Nucleus accumbens (tissue), 56 donors: ENCODE measurements at regions not wholly inside any gene's neighbourhood (a gene's known extent, or its start where the extent isn't known, plus 50 kb on each side); places are given as distances from the start of the nearest gene placed in this dataset.
"Not testable (repeated sequence)": the region's sequence is repeated elsewhere in the genome, so short reads cannot be mapped to it uniquely, and the experiment has no call there.

ENCODE experiments used
- DNase-seq, 56 donors: peaks; one replicate each; lab custom pipeline; 2025; lab: John Stamatoyannopoulos, UW

GRCh38 chr2:12617366-12617765, 99.4 kb upstream of the TRIB2 start:
- no peak for DNase-seq

DNA sequence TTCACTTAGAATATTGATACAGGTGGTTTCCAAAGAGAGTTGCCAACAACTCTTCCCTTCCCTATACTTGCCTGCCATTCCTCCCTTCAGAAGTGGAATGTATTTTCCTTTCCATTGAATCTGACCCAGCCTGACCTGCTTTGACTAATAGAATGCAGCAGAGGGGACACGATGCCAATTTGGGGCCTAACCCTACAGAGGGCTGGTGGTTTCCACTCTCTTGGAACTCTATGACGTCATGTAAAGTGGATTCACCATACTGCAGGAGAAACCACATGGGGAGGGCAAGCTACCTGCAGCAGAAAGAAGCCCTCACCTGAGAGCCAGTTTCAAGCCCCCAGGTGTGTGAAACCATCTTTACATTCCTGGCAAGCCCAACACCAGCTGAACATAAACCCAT, 98.9 kb upstream of the TRIB2 start:
- DNase-seq = no peak

- DNase-seq = no peak
These were observed 98.2 kb upstream of the TRIB2 start for GRCh38 chr2:12618576-12618975.

GRCh38 chr2:12619975-12620374, 96.8 kb upstream of the TRIB2 start:
- DNase-seq = peak in 1 of 56 donors; percentile 2

DNA sequence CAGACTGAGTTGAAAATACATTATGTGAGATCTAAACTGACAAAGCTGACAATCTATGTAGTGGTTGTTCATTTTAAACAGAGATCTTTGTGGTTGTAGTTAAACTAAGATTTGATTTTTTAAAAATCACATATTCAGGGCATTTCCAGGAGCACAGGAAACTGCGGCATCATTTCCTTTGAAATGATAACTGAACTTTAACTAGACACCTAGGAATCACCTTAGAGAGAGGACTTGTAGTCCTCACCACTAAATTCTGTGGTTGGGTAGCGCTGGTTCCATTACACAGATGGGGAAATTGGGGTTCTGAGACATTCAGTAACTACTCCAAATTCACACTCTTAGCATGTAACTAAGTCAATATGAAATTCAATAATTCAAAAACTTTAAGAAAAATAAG, 96.0 kb upstream of the TRIB2 start:
- DNase-seq = no peak

DNA sequence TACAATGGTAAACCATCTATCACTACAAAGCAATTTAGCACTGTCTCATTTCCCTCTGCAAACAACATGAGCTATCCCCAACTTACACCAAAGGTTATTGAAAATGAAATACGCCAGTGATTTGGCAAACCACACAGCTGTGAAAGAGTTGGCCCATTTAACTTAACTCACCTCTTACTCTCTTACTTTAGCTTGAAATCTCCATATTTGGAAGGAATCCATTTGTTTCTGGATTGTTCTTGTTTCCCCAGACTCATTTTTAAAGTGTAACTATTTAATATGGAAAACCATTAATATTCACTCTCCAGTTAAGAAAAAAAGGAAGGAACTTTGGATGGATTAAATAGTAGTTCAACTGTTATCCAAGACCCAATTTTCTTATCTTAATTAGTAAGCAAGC, 93.7 kb upstream of the TRIB2 start:
- no peak for DNase-seq

- DNase-seq = no peak
These were observed 92.4 kb upstream of the TRIB2 start for GRCh38 chr2:12624384-12624783.

- peak in 1 of 56 donors; percentile 9 for DNase-seq
These were observed 91.7 kb upstream of the TRIB2 start for GRCh38 chr2:12624905-12625598.

DNA sequence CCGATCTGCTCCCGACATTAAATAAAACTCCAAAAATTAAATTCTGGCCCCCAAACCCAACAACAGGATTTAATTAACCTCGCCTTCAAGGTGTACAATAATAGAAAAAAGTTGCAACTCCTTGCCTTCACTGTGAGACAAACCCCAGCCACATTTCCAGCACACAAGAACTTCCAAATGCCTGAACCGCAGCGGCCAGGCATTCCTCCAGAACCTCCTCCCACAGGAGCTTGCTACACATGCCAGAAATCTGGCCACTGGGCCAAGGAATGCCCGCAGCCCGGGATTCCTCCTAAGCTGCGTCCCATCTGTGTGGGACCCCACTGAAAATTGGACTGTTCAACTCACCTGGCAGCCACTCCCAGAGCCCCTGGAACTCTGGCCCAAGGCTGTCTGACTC, 88.2 kb upstream of the TRIB2 start:
- DNase-seq = not testable (repeated sequence)

- DNase-seq = no peak
These were observed 79.7 kb upstream of the TRIB2 start for GRCh38 chr2:12636837-12637581.

DNA sequence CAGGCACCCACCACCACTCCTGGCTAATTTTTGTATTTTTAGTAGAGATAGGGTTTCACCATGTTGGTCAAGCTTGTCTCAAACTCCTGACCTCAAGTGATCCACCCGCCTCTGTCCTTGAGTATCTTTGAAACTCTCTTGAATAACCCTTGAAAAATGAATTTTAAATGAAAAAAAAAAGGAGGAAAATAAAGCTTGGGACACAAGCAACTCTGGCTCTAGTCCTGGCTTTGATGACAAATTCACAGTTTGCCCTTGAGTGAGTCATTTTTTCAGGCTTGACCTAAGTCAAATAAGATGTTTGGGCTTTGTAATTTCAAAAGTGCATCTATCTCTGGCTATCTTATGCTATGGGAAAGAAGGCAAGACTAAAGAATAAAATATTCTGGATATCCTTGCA, 79.0 kb upstream of the TRIB2 start:
- no peak for DNase-seq

GRCh38 chr2:12641441-12641840, 75.3 kb upstream of the TRIB2 start:
- DNase-seq = no peak

DNA sequence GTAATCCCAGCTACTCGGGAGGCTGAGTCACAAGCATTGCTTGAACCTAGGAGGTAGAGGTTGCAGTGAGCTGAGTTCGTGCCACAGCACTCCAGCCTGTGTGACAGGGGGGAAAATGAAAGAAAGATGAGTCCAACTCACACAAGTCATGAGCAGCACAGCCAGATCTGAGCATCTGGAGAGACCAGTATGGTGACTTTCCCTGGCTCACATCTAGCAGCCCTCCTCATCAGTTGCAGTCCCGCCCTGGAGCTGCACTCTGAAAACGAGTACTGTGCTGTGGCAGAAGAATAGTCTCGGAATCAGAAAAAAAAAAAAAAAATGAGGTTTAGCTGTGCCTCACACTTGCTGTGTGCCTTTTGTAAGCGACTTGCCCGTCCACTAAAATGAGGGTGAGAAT, 74.4 kb upstream of the TRIB2 start:
- no peak for DNase-seq

GRCh38 chr2:12642859-12643258, 73.9 kb upstream of the TRIB2 start:
- DNase-seq = no peak

DNA sequence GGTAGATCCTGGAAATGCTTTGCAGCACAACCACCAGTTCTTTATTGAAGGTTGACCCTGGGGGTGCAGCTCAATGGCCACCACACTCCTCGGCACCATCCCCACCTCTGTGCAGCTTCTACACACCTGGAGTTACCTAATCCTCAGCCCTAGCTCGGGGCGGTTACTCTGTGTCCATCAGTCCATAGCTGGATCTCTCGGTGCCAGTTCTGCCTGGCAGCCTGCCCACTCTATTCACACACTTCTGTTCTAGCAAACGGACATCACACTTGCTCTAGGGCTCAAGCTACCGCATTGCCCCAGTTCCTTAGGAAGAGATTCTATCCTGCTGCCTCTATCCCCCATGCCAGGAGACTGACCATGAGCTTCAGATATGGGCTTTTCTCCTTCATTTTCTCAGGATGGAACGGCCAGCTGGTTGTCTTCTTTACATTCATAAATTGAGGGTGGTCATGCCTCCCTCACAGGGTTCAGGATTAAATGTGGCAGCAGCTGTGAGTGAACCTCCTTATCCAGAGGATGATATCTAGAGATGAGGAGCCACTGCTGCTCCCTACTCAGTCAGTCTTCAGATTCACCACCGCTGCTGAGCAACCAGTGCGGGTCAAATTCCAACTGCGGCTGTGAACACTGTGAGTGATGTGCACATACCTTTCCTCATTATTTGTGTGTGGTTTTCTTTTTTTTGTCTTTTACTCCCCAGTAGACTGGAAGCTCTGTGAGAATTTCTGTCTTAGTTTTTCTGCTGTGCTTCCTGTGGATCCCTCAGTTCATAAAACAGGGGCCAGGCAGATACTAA, 66.9 kb upstream of the TRIB2 start:
- peak in 3 of 56 donors; percentile 4 to 9 (median 5) for DNase-seq

DNA sequence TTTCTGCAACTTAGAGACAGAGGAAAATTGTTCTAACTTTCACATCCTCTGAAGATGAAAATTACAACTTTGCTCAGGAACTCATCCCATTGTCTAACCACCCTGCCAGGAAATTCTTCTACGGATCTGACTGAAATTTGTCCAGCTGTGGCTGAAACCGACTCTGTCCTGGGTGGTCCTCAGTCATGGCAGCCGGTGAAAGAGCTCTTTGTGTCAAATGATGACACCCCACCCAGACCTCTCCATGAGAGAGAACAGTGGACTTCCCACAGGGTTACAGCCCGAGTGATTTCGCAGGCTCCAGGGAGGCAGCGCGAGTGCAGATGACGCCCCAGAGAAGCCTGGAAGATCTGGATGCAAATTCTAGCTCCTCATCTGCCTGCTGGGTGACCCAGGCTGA, 65.1 kb upstream of the TRIB2 start:
- DNase-seq = no peak

GRCh38 chr2:12652723-12653122, 64.0 kb upstream of the TRIB2 start:
- no peak for DNase-seq

DNA sequence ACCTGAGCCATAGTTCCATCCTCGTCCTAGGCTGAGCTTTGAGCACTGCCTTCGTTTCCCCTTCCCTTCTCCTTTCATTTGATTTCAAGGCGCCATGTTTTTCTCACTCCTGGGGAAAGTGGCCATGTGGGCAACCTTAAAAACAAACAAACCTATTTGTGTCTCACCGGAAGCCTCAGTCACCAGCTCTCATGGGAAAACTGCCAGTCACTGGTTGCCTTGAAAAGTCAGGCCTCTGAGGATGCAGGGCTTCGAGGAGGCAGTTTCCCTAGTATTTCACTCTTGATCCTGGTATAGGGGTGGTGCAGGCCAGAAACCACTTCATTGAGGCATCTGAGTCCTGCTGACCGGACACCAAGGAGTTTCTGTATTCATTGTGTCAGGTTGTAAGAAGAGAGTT, 59.2 kb upstream of the TRIB2 start:
- DNase-seq = no peak

- DNase-seq = no peak
These were observed 58.3 kb upstream of the TRIB2 start for GRCh38 chr2:12658310-12658945.

DNA sequence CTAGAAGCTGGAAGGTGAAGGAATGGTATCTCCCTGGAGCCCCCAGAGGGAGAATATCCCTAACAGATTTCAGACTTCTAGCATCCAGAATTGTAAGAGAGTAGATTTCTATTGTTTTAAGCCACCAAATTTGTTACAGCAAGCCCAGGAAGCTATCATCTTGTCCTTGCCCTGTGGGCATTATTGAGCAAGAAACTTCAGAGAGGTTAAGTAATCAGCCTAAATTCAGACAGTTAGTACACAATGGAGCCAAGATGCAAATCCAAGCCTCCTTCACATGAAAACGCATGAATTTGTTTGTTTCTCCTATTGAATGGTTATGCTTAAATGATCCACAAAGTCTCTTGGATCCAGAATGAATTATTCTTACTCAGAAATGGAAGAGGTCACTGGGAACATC, 55.2 kb upstream of the TRIB2 start:
- DNase-seq = no peak
